Osteocyte (in vitro differentiated cells): ENCODE measurements at regions not wholly inside any gene's neighbourhood (a gene's known extent, or its start where the extent isn't known, plus 50 kb on each side); places are given as distances from the start of the nearest gene placed in this dataset.

ENCODE experiments used
- DNase-seq: peaks from one replicate; pipeline ENCODE4 v3.0.0; 2021; ENCODE audit warnings: mixed read lengths; ENCODE audit not compliant: unreplicated experiment; ENCODE audit errors: extremely low spot score
- H3K27ac Mint-ChIP-seq: one replicate; pipeline ENCODE4 v1.8.0; 2021; ENCODE audit warnings: mild to moderate bottlenecking, mixed read lengths; ENCODE audit not compliant: unreplicated experiment
- H3K27me3 Mint-ChIP-seq: one replicate; pipeline ENCODE4 v1.8.0; 2021; ENCODE audit warnings: mixed read lengths; ENCODE audit not compliant: unreplicated experiment
- H3K36me3 Mint-ChIP-seq: one replicate; pipeline ENCODE4 v1.8.0; 2021; ENCODE audit warnings: mixed read lengths; ENCODE audit not compliant: unreplicated experiment
- H3K4me1 Mint-ChIP-seq: one replicate; pipeline ENCODE4 v1.8.0; 2021; ENCODE audit warnings: mixed read lengths; ENCODE audit not compliant: unreplicated experiment
- H3K4me3 Mint-ChIP-seq: one replicate; pipeline ENCODE4 v1.8.0; 2021; ENCODE audit warnings: mild to moderate bottlenecking, moderate library complexity, mixed read lengths; ENCODE audit not compliant: unreplicated experiment
- H3K9me3 Mint-ChIP-seq: one replicate; pipeline ENCODE4 v1.8.0; 2021; ENCODE audit warnings: mixed read lengths; ENCODE audit not compliant: unreplicated experiment
- CTCF ChIP-seq: fragments of 200-600 bp; sonication (generic); IDR thresholded peaks from 2 replicates; pipeline ENCODE4 v1.5.0; 2021; ENCODE audit warnings: antibody characterized with exemption, mild to moderate bottlenecking, moderate library complexity

- Mint-ChIP-seq H3K36me3 (no peaks in the 10 kb centered on the region), H3K27ac (no peak overlapping the region), H3K4me3 (no peak overlapping the region), H3K9me3 (no peaks in the 10 kb centered on the region), H3K27me3 (peaks cover 1% of the 10 kb centered on the region), H3K4me1 (peaks cover 8% of the 10 kb centered on the region)
- no peak for TF ChIP-seq CTCF
- no peak for DNase-seq
Measured at GRCh38 chr14:22184830-22185168, 404.2 kb downstream of the DAD1 start.

- H3K4me3 Mint-ChIP-seq: no peak overlapping the region
- no peak for TF ChIP-seq CTCF
- H3K27me3 Mint-ChIP-seq: peaks cover 3% of the 10 kb centered on the region
- no peaks in the 10 kb centered on the region for H3K36me3 Mint-ChIP-seq
- H3K4me1 Mint-ChIP-seq: peaks cover 8% of the 10 kb centered on the region
- no peak for DNase-seq
- H3K9me3 Mint-ChIP-seq: no peaks in the 10 kb centered on the region
- H3K27ac Mint-ChIP-seq: no peak overlapping the region
Measured at GRCh38 chr14:22184157-22184829, 404.7 kb downstream of the DAD1 start.

- Mint-ChIP-seq H3K4me3 (no peak overlapping the region), H3K36me3 (no peaks in the 10 kb centered on the region), H3K4me1 (peaks cover 8% of the 10 kb centered on the region), H3K27me3 (peaks cover 7% of the 10 kb centered on the region), H3K9me3 (no peaks in the 10 kb centered on the region), H3K27ac (no peak overlapping the region)
- no peak for TF ChIP-seq CTCF
- no peak for DNase-seq
Measured at GRCh38 chr14:22180045-22180444, 409.0 kb downstream of the DAD1 start.

- Mint-ChIP-seq H3K4me3 (no peak overlapping the region), H3K27ac (no peak overlapping the region), H3K36me3 (no peaks in the 10 kb centered on the region), H3K27me3 (peaks cover 7% of the 10 kb centered on the region), H3K4me1 (peaks cover under 1% of the 10 kb centered on the region), H3K9me3 (no peaks in the 10 kb centered on the region)
- no peak for TF ChIP-seq CTCF
- no peak for DNase-seq
Measured at GRCh38 chr14:22179190-22179589, 409.8 kb downstream of the DAD1 start.

- DNase-seq: no peak
- TF ChIP-seq CTCF: no peak
- Mint-ChIP-seq H3K27ac (no peak overlapping the region), H3K27me3 (peaks cover 9% of the 10 kb centered on the region), H3K9me3 (no peaks in the 10 kb centered on the region), H3K4me1 (no peaks in the 10 kb centered on the region), H3K4me3 (no peak overlapping the region), H3K36me3 (no peaks in the 10 kb centered on the region)
Measured at GRCh38 chr14:22178333-22178839, 410.6 kb downstream of the DAD1 start.
